Endothelial cell of umbilical vein (primary cell): ENCODE measurements at regions not wholly inside any gene's neighbourhood (a gene's known extent, or its start where the extent isn't known, plus 50 kb on each side); places are given as distances from the start of the nearest gene placed in this dataset.

ENCODE experiments used
- CTCF ChIP-seq, 2 donors: IDR thresholded peaks; 1 replicate in 1 of 2; 2 replicates in 1 of 2; pipeline ENCODE4 v1.5.1; 2011; ENCODE audit warnings: low read length in 2 of 2, mild to moderate bottlenecking in 2 of 2, moderate library complexity in 2 of 2, control low read depth in 1 of 2, inconsistent platforms in 1 of 2, low read depth in 1 of 2; ENCODE audit not compliant: insufficient read depth in 1 of 2; ENCODE audit errors: extremely low read depth in 1 of 2
- EZH2 ChIP-seq: IDR thresholded peaks from 2 replicates; pipeline ENCODE4 v1.6.1; 2012; ENCODE audit warnings: borderline replicate concordance, low read depth, mild to moderate bottlenecking, moderate library complexity, low read length, inconsistent platforms; ENCODE audit not compliant: severe bottlenecking
- GATA2 ChIP-seq: IDR thresholded peaks from 2 replicates; pipeline ENCODE4 v1.7.0; 2011; ENCODE audit warnings: low read depth, mild to moderate bottlenecking, moderate library complexity, mixed read lengths, low read length; ENCODE audit not compliant: insufficient read length, insufficient read depth
- MAX ChIP-seq: IDR thresholded peaks from 2 replicates; pipeline ENCODE4 v1.6.1; 2011; ENCODE audit not compliant: insufficient read depth, insufficient read length
- MYC ChIP-seq: IDR thresholded peaks from one replicate; pipeline ENCODE4 v1.6.1; 2011; ENCODE audit warnings: mild to moderate bottlenecking, low read depth, low read length
- POLR2A ChIP-seq: IDR thresholded peaks from 2 replicates; pipeline ENCODE4 v1.6.1; 2012; ENCODE audit warnings: low read depth, mild to moderate bottlenecking, control low read depth, low read length
- POLR2AphosphoS5 ChIP-seq: IDR thresholded peaks from 2 replicates; pipeline ENCODE4 v1.6.1; 2012; ENCODE audit warnings: low read depth, mild to moderate bottlenecking, control low read depth, low read length, moderate library complexity; ENCODE audit not compliant: insufficient read depth

- TF ChIP-seq CTCF (IDR thresholded peaks at IDR 0.05; ENCODE audit: extremely low read depth in 1 of 2, insufficient read depth in 1 of 2, low read depth in 1 of 2, low read length in 2 of 2) (no peak), POLR2A (no peak), EZH2 (no peak), POLR2AphosphoS5 (no peak), MYC (no peak), GATA2 (no peak), MAX (no peak)
Measured at GRCh38 chr7:122211362-122211761, 67.3 kb upstream of the AASS start.
